CD8-positive, alpha-beta memory T cell (primary cell): ENCODE measurements at regions not wholly inside any gene's neighbourhood (a gene's known extent, or its start where the extent isn't known, plus 50 kb on each side); places are given as distances from the start of the nearest gene placed in this dataset.

Experiments used
- CTCF ChIA-PET: fragments of 350-600 bp; sonication (Branson Sonifier 250); formaldehyde crosslinking; loops from one replicate; lab custom pipeline; 2021; ENCODE audit warnings: antibody characterized with exemption; lab: Charles Lee
- POLR2A ChIA-PET: fragments of 350-600 bp; sonication (Branson Sonifier 250); formaldehyde crosslinking; loops from one replicate; lab custom pipeline; 2021; ENCODE audit warnings: antibody characterized with exemption; lab: Charles Lee
- DNase-seq, 5 donors: peaks; one replicate each; pipeline versions ENCODE4 v3.0.0 to v3.0.0-alpha.2; 2020 to 2022; ENCODE audit warnings: mixed read lengths in 1 of 5
- H3K27ac ChIP-seq: one replicate; pipeline ENCODE4 v1.7.0; 2013; ENCODE audit warnings: low read depth, mild to moderate bottlenecking, low read length, moderate library complexity
- H3K27me3 ChIP-seq: 2 replicates; pipeline ENCODE4 v1.7.0; 2013; ENCODE audit warnings: low read length, mild to moderate bottlenecking; ENCODE audit not compliant: insufficient read depth, poor library complexity, severe bottlenecking
- H3K36me3 ChIP-seq: 2 replicates; pipeline ENCODE4 v1.7.0; 2013; ENCODE audit warnings: mild to moderate bottlenecking, low read length, moderate library complexity; ENCODE audit not compliant: insufficient read depth
- H3K4me1 ChIP-seq: 2 replicates; pipeline ENCODE4 v1.7.0; 2013; ENCODE audit warnings: mild to moderate bottlenecking, low read length, moderate library complexity; ENCODE audit not compliant: insufficient read depth
- H3K4me3 ChIP-seq: 2 replicates; pipeline ENCODE4 v1.7.0; 2013; ENCODE audit warnings: mild to moderate bottlenecking, low read length
- H3K9me3 ChIP-seq: 2 replicates; pipeline ENCODE4 v1.7.0; 2013; ENCODE audit warnings: mild to moderate bottlenecking, low read length
- H3K27ac Mint-ChIP-seq, 8 donors: one replicate each; pipeline ENCODE4 v1.8.0; 2020 to 2021; ENCODE audit warnings: mixed read lengths in 8 of 8, mild to moderate bottlenecking in 6 of 8, inconsistent platforms in 3 of 8, moderate library complexity in 3 of 8
- H3K27me3 Mint-ChIP-seq, 2 donors: one replicate each; pipeline ENCODE4 v1.8.0; 2020 to 2021; ENCODE audit warnings: mixed read lengths in 2 of 2, mild to moderate bottlenecking in 1 of 2, moderate library complexity in 1 of 2
- H3K36me3 Mint-ChIP-seq, 3 donors: one replicate each; pipeline ENCODE4 v1.8.0; 2020 to 2021; ENCODE audit warnings: mixed read lengths in 3 of 3, inconsistent platforms in 1 of 3, mild to moderate bottlenecking in 1 of 3
- H3K4me1 Mint-ChIP-seq, 3 donors: one replicate each; pipeline ENCODE4 v1.8.0; 2020 to 2021; ENCODE audit warnings: mixed read lengths in 3 of 3, inconsistent platforms in 1 of 3, mild to moderate bottlenecking in 1 of 3
- H3K4me3 Mint-ChIP-seq, 7 donors: one replicate each; pipeline ENCODE4 v1.8.0; 2020 to 2021; ENCODE audit warnings: mixed read lengths in 7 of 7, mild to moderate bottlenecking in 6 of 7, moderate library complexity in 4 of 7, inconsistent platforms in 2 of 7
- H3K9me3 Mint-ChIP-seq, 5 donors: one replicate each; pipeline ENCODE4 v1.8.0; 2020 to 2022; ENCODE audit warnings: mixed read lengths in 5 of 5, mild to moderate bottlenecking in 3 of 5, moderate library complexity in 2 of 5, inconsistent platforms in 1 of 5

DNA sequence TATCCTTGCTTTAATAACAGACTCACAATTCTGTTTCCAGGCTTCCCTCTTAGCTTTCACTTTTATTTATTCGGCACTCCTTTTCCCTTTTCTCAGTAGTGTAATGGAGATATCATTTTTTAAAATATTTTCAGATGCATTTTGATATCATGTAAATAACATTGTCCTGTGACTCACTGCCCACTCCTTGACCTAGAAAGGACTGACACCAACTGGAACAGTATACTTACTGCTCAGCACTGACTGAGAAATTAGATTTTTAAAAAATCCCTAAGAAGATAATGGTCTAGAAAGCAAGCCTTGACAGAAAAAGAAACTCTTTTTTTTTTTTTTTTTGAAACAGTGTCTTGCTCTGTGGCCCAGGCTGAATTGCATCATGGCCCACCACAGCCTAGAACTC, 118.0 kb upstream of the FSCB start:
- Mint-ChIP-seq H3K4me1 (no peaks in the 10 kb centered on the region), H3K4me3 (no peak overlapping the region), H3K36me3 (no peaks in the 10 kb centered on the region), H3K27me3 (peaks cover 3 to 4% of the 10 kb centered on the region in 2 donors), H3K9me3 (peaks cover 0 to 2% (median 0%) of the 10 kb centered on the region in 5 donors), H3K27ac (no peak overlapping the region)
- no peak overlapping the region for H3K4me3 ChIP-seq
- H3K27me3 ChIP-seq: no peaks in the 10 kb centered on the region
- POLR2A ChIA-PET: no interaction called here
- CTCF ChIA-PET: no interaction called here
- H3K9me3 ChIP-seq: no peaks in the 10 kb centered on the region
- H3K4me1 ChIP-seq: no peaks in the 10 kb centered on the region
- no peak overlapping the region for H3K27ac ChIP-seq
- H3K36me3 ChIP-seq: no peaks in the 10 kb centered on the region
- DNase-seq: no peak

DNA sequence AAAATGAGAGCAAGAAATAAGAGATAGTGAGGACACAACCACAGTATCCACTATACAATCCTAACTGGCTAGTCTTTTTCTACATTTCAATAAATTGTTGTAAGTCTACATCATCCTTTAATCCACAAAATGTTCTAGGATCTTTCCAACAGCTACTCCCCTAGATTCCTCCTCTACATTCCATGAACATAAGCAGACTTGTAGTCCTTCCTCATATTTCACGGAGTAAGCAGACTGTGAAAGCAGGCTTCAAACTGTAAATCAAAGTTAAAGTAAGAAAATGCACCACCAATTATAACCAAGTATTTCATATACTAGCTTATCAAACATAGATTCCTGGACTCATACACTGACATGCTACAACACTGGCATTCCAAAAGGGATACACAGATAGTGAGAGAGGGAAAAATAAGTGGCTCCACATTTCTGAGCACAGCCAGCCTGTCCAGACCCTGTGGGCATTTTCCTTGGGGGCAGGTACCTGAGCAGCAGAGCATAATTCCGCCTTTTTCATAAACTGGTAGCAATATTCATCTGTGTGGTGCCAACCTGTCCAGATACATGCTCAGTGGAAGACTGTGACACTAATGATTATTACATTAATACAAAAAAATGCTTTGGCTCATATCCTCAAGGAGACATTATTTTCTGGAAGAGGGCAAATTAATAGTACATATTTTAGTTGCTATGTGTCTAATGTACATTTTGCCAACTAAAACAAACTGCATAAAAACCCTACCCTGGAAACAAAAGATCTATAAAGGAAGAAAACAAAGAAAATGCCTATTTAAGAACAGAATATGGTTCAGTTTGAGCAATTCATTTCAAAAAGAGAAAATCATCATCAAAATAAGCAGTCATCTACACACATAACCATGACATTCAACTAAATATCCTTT, 113.3 kb upstream of the FSCB start:
- Mint-ChIP-seq H3K27ac (no peak overlapping the region), H3K9me3 (no peaks in the 10 kb centered on the region), H3K4me1 (no peaks in the 10 kb centered on the region), H3K4me3 (no peak overlapping the region), H3K27me3 (peaks cover 0 to 3% of the 10 kb centered on the region in 2 donors), H3K36me3 (no peaks in the 10 kb centered on the region)
- H3K9me3 ChIP-seq: no peaks in the 10 kb centered on the region
- H3K27me3 ChIP-seq: no peaks in the 10 kb centered on the region
- DNase-seq: no peak
- H3K4me1 ChIP-seq: no peaks in the 10 kb centered on the region
- CTCF ChIA-PET: no interaction called here
- H3K27ac ChIP-seq: no peak overlapping the region
- no peak overlapping the region for H3K4me3 ChIP-seq
- no peaks in the 10 kb centered on the region for H3K36me3 ChIP-seq
- POLR2A ChIA-PET: no interaction called here

DNA sequence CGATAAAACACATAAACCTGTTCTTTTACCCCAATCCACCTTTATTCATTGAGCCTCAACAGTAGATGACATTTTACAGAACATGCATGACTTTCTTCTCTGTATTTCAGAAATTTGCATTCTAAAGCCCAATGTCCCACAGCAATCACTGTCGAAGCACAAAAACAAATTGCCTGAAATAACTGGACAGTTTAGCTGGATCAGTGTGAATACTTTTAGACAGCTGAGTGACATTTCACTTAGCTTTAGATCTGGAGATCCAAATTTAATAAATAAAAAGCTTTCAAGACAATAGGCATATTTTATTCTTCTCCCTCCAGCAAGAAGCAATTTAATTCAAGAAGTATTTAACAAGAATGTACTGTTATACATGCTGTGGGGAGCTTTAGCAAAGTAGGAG, 109.1 kb upstream of the FSCB start:
- Histone ChIP-seq H3K27ac (no peak overlapping the region), H3K4me3 (no peak overlapping the region), H3K4me1 (no peaks in the 10 kb centered on the region), H3K9me3 (no peaks in the 10 kb centered on the region), H3K36me3 (no peaks in the 10 kb centered on the region), H3K27me3 (no peaks in the 10 kb centered on the region)
- no peak for DNase-seq
- ChIA-PET POLR2A (no interaction called here), CTCF (no interaction called here)
- no peak overlapping the region for H3K27ac Mint-ChIP-seq
- no peaks in the 10 kb centered on the region for H3K36me3 Mint-ChIP-seq
- H3K4me1 Mint-ChIP-seq: no peaks in the 10 kb centered on the region
- peaks cover 0 to 4% (median 0%) of the 10 kb centered on the region in 5 donors for H3K9me3 Mint-ChIP-seq
- peaks cover 0 to 3% of the 10 kb centered on the region in 2 donors for H3K27me3 Mint-ChIP-seq
- H3K4me3 Mint-ChIP-seq: no peak overlapping the region

DNA sequence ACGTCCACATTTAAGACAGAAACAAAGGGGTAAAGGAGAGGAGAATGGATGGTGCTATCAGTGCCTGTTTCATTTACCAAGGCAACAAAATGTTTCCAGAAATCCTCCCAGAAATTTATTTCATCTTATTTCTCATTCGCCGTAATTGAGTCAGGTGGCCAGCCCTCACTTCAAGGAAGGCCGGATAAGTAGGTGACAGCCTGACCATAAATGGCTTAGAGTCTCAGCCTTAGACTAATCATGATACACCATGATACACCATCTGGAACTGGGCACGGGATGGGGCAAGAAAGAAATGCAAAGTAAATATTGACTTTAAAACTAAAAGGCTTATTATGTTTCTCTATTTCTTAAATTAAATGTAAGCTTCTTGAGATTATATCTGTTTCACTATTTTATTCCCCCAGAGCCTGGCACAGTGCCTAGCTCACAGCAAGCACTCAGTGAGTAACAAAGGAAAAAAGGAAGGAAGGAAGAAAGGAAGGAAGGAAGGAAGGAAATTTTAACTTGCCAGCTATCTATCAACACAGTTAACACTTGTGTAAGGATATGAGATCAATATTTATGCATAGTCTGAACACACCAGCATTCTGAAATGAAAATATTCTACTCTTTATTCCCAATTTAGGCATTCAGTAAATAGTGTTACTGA, 106.1 kb upstream of the FSCB start:
- Histone ChIP-seq H3K4me1 (no peaks in the 10 kb centered on the region), H3K36me3 (no peaks in the 10 kb centered on the region), H3K27me3 (no peaks in the 10 kb centered on the region), H3K4me3 (no peak overlapping the region), H3K9me3 (no peaks in the 10 kb centered on the region), H3K27ac (no peak overlapping the region)
- no peak overlapping the region for H3K27ac Mint-ChIP-seq
- ChIA-PET CTCF (no interaction called here), POLR2A (no interaction called here)
- no peaks in the 10 kb centered on the region for H3K36me3 Mint-ChIP-seq
- H3K4me3 Mint-ChIP-seq: no peak overlapping the region
- no peak for DNase-seq
- H3K9me3 Mint-ChIP-seq: peaks cover 0 to 5% (median 0%) of the 10 kb centered on the region in 5 donors
- peaks cover 0 to 1% of the 10 kb centered on the region in 2 donors for H3K27me3 Mint-ChIP-seq
- H3K4me1 Mint-ChIP-seq: no peaks in the 10 kb centered on the region

DNA sequence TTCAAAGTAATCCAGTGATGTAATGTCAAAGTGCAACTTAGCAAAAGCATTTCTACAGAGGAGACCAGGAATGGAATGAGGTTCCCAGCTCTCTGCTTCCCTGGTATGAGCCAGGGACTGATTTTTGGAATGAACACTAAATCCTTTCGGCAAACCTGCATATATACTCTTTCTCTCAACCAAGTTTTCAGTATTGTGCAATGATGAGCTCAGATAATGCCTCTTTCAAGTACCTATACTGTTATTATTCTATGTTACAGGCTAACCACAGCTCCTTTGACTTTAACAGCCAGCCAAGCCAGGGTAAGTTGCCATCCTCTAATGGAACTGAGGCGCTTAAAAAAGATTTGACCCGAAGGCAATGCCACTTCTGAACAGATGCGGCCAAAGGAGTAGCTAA, 104.9 kb upstream of the FSCB start:
- Histone ChIP-seq H3K27ac (no peak overlapping the region), H3K4me3 (no peak overlapping the region), H3K9me3 (no peaks in the 10 kb centered on the region), H3K36me3 (no peaks in the 10 kb centered on the region), H3K27me3 (no peaks in the 10 kb centered on the region), H3K4me1 (no peaks in the 10 kb centered on the region)
- Mint-ChIP-seq H3K36me3 (no peaks in the 10 kb centered on the region), H3K27ac (no peak overlapping the region), H3K9me3 (peaks cover 0 to 5% (median 0%) of the 10 kb centered on the region in 5 donors), H3K4me3 (no peak overlapping the region), H3K4me1 (no peaks in the 10 kb centered on the region), H3K27me3 (no peaks in the 10 kb centered on the region)
- DNase-seq: no peak
- ChIA-PET CTCF (no interaction called here), POLR2A (no interaction called here)

DNA sequence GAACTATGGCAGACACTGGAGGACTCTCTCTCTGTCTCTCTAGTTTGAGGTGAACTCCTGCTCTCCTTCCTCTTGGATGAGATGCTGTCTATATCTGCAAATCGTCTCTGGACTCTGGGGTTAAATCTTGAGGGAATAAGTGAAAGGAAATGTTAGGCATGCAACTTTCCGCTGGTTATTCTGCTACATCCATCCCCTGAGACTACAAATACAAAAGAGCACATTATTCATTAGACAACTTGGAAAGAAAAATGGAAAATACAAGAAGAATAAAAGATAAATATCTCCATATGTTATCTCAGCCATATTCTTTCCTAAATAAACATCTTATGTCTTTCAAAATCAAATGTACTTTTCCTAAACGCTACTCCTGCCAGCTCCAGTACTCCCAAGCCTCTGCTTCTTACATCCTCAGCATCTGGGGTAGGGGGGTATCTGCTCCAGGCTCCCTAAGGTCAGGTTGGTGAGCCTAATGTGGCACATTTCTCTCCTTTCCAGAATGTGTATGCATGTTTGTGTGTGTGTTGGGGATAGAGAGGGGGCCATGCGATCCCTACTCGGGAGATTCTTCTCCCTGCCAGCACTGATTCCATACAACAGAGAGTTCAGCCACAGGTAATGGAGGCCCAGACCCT, 102.9 kb upstream of the FSCB start:
- no peaks in the 10 kb centered on the region for H3K36me3 Mint-ChIP-seq
- no peaks in the 10 kb centered on the region for H3K4me1 Mint-ChIP-seq
- H3K4me3 ChIP-seq: no peak overlapping the region
- no peak overlapping the region for H3K4me3 Mint-ChIP-seq
- POLR2A ChIA-PET: no interaction called here
- H3K27ac Mint-ChIP-seq: no peak overlapping the region
- no peaks in the 10 kb centered on the region for H3K36me3 ChIP-seq
- H3K9me3 ChIP-seq: no peaks in the 10 kb centered on the region
- peaks cover 0 to 8% (median 0%) of the 10 kb centered on the region in 5 donors for H3K9me3 Mint-ChIP-seq
- H3K27me3 Mint-ChIP-seq: no peaks in the 10 kb centered on the region
- CTCF ChIA-PET: no interaction called here
- no peak overlapping the region for H3K27ac ChIP-seq
- H3K4me1 ChIP-seq: no peaks in the 10 kb centered on the region
- H3K27me3 ChIP-seq: no peaks in the 10 kb centered on the region
- DNase-seq: no peak

DNA sequence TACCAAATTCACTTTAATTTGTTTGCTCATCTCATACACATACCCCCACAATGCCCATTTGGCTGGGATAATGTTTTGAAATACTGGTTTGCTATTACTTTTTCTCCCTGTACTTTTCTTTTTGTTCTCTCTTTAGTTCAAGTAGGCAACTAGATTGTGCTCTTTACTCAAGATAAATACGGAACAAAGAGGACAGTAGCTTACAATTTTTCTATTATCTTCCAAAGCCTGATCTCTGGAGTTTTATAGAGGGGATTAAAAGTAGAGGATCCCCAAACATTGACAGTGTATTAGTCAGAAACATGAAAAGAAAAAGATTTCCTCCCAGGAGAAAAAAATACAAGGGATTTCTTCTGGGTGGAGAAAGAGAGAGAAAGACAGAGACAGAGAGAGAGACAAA, 102.1 kb upstream of the FSCB start:
- no peak overlapping the region for H3K27ac ChIP-seq

DNA sequence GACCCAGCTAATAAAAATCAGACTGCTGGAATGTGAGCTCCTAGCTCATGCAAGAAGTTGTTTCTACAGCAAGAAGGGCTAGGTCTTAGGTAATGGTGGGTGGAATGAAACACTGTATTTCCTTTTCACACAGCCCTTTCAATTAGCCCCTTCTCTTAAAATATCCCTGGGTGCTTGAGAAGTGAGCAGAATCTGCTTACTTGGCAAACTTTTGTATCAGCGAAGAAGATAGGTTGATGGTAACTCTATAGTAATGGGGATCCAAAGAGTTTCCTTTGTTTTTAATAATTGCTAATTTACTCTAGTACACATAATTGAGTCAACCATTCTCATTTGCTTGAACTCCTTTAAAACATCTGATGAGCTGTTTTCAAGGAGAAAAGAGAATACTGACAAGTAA, 100.6 kb upstream of the FSCB start:
- Histone ChIP-seq H3K4me1 (no peaks in the 10 kb centered on the region), H3K36me3 (no peaks in the 10 kb centered on the region), H3K27ac (no peak overlapping the region), H3K4me3 (no peak overlapping the region), H3K9me3 (no peaks in the 10 kb centered on the region), H3K27me3 (no peaks in the 10 kb centered on the region)
- no peak overlapping the region for H3K27ac Mint-ChIP-seq
- POLR2A ChIA-PET: no interaction called here
- H3K27me3 Mint-ChIP-seq: no peaks in the 10 kb centered on the region
- no peaks in the 10 kb centered on the region for H3K36me3 Mint-ChIP-seq
- no peak for DNase-seq
- CTCF ChIA-PET: no interaction called here
- H3K9me3 Mint-ChIP-seq: peaks cover 0 to 8% (median 4%) of the 10 kb centered on the region in 5 donors
- no peaks in the 10 kb centered on the region for H3K4me1 Mint-ChIP-seq
- H3K4me3 Mint-ChIP-seq: no peak overlapping the region

More for the DNA sequence above, 102.1 kb upstream of the FSCB start:
- Mint-ChIP-seq H3K4me1 (no peaks in the 10 kb centered on the region), H3K27me3 (no peaks in the 10 kb centered on the region), H3K4me3 (no peak overlapping the region), H3K9me3 (peaks cover 0 to 8% (median 0%) of the 10 kb centered on the region in 5 donors), H3K27ac (no peak overlapping the region), H3K36me3 (no peaks in the 10 kb centered on the region)
- POLR2A ChIA-PET: no interaction called here
- H3K27me3 ChIP-seq: no peaks in the 10 kb centered on the region
- CTCF ChIA-PET: no interaction called here
- no peaks in the 10 kb centered on the region for H3K36me3 ChIP-seq
- no peaks in the 10 kb centered on the region for H3K9me3 ChIP-seq
- no peak for DNase-seq
- H3K4me3 ChIP-seq: no peak overlapping the region
- no peaks in the 10 kb centered on the region for H3K4me1 ChIP-seq
